ENCODE measurements at regions not wholly inside any gene's neighbourhood (a gene's known extent, or its start where the extent isn't known, plus 50 kb on each side); places are given as distances from the start of the nearest gene placed in this dataset.

DNA sequence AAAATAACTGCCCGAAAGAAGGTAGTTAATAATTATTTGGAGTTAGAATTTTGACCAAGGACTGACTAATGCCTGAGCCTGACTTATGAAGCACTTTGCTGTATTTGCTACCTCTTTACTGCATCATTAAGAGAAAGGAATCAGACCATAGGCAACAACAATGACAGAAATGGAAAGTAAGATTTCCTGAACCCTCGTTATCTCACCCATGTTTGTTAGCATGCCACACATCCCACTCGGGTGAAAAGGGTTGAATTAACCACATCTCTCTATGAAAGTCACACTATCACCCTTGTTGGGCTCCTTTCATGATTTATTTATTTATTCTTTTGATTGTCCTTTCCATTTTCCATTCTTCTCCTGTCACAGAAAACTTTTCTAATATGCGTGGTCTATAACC is 59.6 kb downstream of the OLIG3 start:
- DNase-seq (ENCODE audit: low read depth, low spot score): no peak
- no peak overlapping the region for H3K4me3 ChIP-seq (ENCODE audit: low read length)

DNA sequence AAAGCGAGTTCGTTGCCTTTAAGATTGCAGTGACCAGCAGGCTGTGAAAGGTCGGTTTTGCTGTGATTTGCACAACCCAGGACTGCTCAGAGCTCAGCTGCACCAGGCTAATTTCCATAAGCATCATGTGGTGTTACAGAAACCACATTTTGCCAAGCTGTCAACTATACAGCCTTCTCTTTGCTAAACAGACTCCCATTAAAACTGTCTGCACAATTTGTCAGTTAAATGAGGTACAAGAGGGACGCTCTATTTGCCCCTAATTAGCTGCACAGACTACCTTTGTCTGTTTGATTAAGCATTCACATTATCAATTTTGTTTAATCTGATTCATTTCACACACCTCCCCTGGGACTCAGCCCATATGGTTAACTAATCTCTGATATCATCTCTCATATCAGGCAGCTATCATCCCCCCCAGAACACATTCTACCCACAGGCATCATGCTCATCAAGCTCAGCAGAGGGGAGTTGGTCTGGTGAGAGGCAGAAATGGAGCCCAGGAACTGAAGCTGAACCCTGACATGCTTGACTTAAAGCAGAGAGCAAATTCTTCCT is 62.1 kb downstream of the OLIG3 start:
- no peak overlapping the region for H3K4me3 ChIP-seq (ENCODE audit: low read length)
- DNase-seq (ENCODE audit: low read depth, low spot score): no peak

DNA sequence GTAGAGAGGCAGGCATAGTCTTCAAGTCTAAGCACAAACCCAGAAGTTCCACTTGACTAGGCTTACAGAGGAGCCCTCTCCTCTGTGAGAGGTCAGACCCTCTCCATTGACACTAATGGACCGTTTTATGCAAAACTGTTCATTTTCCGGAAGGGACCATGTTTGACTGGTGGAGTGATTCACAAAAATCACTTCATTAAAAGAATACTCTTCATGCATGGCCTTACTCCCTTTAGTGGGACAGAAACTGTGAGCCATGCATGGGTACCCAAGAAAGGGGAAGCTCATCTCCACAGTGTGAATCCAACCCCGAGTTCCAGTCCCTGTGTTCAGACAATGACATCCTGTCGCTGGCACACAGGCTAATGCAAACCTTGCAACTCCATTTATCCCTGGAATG is 63.2 kb downstream of the OLIG3 start:
- no peak overlapping the region for H3K4me3 ChIP-seq (ENCODE audit: low read length)
- no peak for DNase-seq (ENCODE audit: low read depth, low spot score)

DNA sequence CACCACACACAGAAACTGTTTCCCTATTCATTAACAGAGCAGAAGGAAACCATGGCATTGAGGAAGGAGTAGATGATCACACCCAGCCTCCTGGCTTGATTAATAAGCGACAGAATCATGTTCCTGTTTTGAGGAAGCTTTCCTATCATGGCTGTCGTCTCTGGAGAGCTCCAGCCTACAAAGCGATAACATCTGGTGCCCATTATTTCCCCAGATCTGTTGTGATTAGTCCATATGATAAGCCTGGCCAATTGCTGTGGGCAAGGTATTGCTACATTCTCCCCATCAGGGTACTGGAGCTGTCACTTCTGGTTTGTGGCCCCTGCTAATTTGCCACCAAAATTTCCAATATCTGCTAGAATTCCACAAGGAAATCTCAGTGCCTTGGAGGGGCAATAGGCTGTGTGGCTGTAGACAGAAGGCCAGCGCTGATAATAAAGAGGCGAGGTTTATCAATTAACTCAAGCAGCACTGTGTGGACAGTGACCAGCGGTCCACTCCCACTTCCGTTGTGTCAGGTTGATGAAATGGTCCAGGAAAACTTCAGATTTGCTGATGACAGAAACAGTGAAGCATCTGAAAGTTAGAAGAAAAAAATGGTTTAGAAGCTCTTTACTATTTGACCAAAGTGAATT is 66.4 kb downstream of the OLIG3 start:
- no peak for DNase-seq (ENCODE audit: low read depth, low spot score)
- no peak overlapping the region for H3K4me3 ChIP-seq (ENCODE audit: low read length)

DNA sequence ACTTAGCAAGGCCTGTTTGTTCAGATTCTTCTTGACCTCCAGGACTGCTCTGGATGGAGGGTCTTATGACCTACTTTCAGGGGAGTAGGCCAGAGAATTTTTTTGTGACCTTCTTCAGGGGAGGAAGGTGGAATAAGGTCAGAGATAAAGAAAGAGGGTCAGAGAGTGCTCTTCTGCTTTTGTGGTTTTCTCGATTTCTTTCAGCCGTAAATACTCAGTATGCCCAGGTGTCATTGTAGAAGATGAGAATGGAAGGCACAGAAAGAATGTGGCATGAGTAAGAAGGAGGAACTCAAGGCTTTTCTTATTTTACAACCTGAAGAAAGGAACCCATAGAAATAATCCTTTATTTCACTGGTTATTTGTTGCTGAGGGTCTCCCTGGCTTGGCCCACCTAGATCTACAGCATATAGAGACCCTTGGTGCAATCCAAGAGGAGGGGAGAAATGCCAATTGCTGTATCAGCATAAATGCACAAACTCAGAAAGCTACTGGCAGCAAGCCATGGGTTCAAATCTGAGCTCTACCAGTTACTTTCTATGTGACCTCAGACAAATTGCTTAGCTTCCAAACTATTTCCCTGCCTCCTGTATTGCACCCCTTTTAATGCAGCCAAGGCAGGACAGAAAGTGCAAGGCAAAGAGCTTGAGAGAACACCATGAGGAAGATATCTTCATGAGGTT is 68.0 kb downstream of the OLIG3 start:
- H3K4me3 ChIP-seq (ENCODE audit: low read length): no peak overlapping the region

DNA sequence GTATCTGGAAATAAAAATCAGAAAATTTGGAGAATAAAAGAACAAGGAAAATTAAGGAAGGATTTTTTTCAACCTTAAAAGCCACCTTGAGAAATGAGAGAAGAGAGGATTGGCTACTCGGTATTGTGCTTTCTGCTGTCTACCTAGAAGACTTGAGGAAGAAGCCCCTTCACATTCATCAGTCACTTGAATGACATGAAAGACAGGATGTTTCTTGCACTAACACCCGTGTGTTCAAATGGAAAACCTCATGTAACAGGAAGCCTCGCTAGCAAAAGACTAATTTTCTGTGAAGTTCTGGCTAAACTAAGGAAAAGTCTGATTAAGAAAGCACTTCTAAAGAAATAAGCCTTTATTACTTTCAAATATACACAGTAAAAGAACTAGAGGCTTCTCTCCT is 69.9 kb downstream of the OLIG3 start:
- H3K4me3 ChIP-seq (ENCODE audit: low read length): no peak overlapping the region
- DNase-seq (ENCODE audit: low read depth, low spot score): peak; percentile 4

More for the DNA sequence above, 68.0 kb downstream of the OLIG3 start:
- DNase-seq (ENCODE audit: low read depth, low spot score): no peak

DNA sequence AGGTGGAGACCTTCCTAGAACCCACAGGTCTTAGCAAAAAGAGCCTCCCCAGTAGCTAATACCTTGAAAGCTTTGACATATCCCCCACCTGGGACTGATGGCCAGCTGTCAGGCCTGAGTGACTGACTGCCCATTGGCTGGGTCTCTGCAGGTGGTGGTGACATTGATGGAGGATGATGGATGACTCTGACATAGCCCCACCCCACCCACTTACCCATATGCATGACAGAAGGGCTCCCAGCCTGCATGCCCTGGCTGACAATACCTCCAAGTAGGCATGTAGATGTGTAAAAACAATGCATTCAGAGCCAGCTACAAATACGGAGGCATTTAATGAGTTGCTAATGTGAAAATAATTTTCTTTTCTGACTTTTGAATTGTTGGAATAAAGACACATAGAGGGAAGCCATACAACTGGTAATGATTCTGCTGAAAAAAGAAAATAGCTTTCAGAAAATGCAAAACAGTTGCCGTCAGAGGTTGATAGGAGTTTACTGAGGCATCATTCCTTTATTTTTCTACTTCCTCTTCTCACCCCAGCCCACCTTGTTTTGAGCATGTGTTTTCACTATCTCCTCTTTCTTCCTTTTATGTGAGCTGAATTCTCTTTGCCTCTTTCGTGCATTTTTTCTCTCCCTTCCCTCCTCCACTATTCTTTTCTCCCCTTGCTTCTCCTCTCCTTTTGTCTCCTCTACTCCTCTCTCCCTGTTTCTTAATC is 70.6 kb downstream of the OLIG3 start:
- DNase-seq (ENCODE audit: low read depth, low spot score): no peak
- H3K4me3 ChIP-seq (ENCODE audit: low read length): no peak overlapping the region

DNA sequence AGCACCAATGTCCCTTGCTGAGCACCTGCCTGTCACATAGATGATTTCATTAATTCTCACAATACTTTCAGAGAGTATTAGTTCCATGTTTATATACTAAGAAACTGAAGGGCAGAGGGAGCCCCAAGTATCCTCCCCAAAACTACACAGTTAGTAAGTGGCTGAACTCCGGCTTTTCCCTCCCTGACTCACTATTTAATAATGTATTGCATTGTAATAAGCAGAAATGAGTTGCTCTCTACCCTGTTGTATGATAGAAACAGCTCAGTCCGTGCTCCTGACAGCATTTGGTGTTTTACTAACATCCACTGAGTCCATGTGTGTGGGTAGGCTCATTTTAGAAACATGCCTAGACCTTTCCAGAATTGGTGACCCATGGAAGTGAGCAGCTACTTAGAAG is 76.8 kb downstream of the OLIG3 start:
- no peak for DNase-seq (ENCODE audit: low read depth, low spot score)
- H3K4me3 ChIP-seq (ENCODE audit: low read length): no peak overlapping the region

DNA sequence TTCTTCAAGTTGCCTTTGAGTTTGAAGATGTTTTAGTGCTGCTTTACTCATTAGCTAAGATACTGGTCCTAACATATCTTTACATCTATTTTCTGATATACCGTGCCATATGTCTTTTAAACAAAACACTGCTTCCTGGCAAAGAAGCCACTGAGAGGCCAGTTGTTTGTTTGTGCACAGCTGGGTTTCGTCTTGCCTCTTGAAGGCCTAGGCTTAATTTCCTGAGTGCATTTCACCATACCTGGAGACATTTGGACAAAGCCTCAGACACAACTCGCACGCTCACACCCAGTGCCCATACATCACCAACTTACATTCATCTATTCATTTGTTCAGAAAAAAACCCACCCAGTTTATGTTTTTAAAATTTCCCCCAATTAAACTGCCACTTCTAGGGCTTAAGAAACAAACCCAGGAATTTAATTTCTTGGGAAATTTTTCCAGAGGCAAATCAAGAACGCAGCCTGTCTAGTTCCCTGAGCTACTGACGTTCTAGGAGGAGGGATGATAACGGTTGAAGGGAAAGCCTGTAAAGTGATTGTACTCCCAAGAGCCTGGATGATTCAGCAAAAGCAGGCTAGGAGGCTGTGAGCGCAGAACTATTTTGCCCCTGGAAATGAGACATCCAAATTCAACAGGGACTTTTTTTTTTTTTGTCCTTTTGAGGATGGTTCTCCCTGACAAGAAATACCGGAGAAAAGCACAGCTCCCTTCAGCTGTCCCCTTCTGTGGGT is 77.7 kb downstream of the OLIG3 start:
- no peak for DNase-seq (ENCODE audit: low read depth, low spot score)
- no peak overlapping the region for H3K4me3 ChIP-seq (ENCODE audit: low read length)

DNA sequence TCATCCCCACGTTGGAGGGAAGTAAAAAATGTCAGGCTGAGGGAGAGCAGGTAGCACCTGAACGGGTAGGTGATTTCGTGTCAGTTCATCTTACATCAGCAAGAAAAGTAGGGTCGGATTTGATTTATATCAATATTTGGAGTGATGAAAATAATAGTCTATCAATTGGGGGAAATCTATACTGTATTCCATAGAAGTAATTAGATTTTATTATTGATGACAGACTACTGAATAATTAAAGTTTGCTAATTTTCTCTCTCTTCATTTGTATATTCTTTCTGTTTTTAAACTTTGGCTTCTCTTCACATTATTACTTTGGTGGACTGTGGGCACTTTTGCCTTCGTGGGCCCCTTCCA is 78.4 kb downstream of the OLIG3 start:
- no peak overlapping the region for H3K4me3 ChIP-seq (ENCODE audit: low read length)
- DNase-seq (ENCODE audit: low read depth, low spot score): no peak

DNA sequence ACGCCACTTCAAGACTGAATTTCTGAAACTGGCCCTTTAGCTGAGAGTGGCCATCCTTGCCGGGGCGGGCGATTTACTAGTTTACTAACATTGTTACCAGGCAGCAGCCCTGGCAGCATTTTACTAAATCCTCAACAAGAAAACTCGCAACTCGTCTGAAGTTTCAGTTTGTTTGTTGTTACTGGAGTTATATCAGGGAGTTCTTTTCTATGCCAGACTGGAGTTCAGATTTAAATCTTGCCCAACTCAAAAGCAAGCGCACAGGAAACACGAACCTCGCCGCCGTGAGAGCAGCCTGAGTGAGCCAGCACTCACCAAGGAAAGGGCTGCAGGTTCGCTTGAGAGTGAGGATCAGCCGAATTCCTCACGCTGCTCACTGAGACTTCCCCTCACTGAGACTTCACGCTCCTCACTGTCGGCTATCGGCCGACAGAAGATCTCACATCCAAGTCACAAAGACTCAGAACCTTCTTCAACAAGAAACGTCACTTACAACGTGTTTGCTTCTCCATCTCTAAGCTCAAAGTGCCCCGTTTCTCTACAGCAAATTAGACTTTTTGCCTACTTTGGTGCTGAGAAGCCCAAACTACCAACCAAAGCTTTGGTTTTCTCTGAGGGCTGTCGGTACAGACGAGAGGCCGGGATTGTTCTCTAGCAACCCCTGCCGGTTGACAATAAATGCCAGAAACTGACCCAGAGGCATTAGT is 78.9 kb downstream of the OLIG3 start:
- DNase-seq (ENCODE audit: low read depth, low spot score): no peak
- no peak overlapping the region for H3K4me3 ChIP-seq (ENCODE audit: low read length)

DNA sequence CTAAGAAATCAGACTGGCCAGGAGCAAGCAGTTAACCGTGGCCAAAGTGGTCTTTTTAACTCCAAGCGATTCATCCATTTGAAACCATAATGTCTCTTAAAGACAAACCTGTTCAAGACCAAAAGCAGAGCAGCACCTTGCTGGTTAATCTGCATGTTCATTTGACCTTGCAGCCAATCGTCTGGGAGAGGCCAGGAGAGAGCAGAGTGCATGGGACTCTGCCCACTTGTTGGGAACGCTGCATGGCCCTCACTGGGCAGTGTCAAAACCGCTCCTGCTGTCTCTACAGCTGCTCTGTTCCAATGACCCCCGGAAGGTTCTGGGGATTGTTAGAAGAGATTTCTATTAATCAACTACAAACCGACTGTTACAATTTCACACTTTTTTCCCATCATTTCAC is 79.6 kb downstream of the OLIG3 start:
- H3K4me3 ChIP-seq (ENCODE audit: low read length): no peak overlapping the region
- DNase-seq (ENCODE audit: low read depth, low spot score): no peak

DNA sequence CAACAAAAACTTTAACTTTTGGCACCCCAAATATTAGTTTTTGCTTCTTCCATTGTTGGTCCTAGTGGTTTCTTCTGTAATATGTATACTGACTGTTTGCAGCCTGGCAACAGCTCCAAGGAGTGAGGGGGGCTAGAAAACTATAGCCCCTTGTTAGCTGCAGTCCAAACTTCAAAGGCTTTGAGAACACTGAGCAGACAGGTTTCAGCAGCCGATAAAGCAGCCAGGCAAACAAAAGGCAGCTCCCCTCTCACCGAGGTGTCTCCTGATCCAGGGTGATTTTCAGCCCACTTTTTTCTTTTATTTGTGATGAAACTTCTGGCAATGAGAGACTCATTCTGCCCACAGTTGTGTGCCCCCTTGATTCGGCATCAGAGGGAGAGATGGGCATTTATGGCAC is 80.7 kb downstream of the OLIG3 start:
- H3K4me3 ChIP-seq (ENCODE audit: low read length): no peak overlapping the region
- DNase-seq (ENCODE audit: low read depth, low spot score): no peak

DNA sequence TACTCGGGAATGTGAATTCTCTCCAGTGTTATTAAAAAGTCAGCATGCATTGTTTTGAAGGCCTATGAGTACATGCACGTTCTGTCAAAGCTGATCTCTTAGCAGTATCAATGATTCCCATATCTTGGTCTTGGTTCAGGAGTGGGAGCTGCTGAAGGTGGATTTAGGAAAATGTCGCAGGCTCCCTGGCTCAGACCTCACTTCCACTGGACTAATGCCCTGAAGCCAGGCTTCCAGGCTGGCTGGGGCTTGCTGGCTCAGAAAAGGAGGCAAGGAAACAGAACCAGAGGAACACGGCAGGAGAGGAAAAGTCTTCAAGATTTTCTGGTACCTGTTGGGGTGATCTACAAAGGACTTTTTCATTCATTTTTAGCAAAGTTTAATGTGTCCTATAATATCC is 81.6 kb downstream of the OLIG3 start:
- DNase-seq (ENCODE audit: low read depth, low spot score): no peak
- no peak overlapping the region for H3K4me3 ChIP-seq (ENCODE audit: low read length)

DNA sequence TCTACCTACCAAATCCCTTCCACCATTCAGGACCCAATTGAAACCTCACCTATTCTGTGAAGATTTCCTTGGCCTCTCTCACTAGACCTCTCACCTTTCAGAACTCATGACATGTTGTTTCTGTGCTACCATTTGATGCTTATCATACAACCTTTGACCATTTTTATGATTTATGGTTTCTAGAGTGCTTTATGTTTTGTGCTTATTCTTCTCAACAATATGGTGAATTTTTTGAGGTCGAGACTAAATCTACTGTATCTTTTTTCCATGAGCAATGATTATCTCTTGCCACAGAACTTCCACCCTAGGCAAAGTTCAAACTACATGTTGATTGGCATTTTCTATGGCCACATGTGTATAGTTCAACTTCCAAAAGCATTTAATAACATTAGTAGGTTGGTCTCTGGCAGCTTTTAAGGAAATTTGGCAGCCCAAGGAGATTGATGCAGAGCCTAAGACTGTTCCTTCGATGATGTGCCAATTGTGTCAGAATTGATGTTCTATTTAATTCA is 84.9 kb downstream of the OLIG3 start:
- no peak for DNase-seq (ENCODE audit: low read depth, low spot score)
- no peak overlapping the region for H3K4me3 ChIP-seq (ENCODE audit: low read length)

DNA sequence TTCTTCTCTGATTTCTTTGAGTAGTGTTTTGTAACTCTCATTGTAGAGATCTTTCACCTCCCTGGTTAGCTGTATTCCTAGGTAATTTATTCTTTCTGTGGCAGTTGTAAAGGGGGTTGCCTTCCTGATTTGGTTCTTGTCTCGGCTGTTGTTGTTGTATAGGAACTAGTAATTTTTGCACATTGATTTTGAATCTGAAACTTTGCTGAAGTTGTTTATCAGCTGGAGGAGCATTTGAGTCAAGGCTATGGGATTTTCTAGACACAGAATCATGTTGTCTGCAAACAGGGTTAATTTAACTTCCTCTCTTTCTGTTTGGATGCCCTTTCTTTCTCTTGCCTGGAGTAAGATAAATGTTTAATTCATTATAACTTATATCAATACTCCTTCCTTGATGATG is 86.4 kb downstream of the OLIG3 start:
- no peak overlapping the region for H3K4me3 ChIP-seq (ENCODE audit: low read length)
- no peak for DNase-seq (ENCODE audit: low read depth, low spot score)

DNA sequence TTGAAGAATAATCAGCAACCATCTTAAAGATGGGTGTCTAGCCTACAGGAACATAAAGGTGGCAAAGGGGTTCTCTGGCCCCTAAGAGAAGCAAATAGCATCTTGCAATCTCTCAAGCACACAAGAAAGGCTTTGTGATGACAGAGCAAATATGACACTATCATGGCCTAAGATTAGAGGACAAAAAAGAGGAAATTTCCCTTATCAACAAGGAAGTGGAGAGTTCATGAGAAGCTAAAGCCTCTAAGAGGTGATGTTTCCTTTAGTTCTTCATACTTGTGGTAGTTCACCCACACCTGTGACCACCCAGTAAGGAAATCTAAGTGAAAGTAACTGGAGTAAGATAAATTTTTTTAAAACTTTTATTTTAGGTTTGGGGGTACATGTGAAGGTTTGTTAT is 88.4 kb downstream of the OLIG3 start:
- H3K4me3 ChIP-seq (ENCODE audit: low read length): no peak overlapping the region
- DNase-seq (ENCODE audit: low read depth, low spot score): no peak

DNA sequence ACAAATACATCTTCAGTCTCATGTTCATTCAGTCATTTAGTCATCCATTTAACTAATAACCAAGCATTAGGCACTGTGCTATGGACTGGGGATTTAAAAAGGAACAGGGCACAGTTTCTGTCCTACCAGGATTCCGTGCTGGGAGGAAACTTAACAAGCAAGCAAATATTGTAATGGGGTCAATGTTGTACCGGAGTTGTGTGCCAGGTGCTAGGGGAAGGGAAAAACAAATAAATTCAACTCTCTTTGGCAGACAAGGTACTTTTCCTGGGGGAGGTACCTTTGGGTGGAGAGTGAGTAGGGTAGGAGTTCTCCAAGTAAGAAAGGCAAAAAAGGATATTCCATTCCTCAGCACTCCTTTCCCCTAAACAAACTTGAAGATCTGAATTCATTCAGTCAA is 90.3 kb downstream of the OLIG3 start:
- H3K4me3 ChIP-seq (ENCODE audit: low read length): no peak overlapping the region
- no peak for DNase-seq (ENCODE audit: low read depth, low spot score)

DNA sequence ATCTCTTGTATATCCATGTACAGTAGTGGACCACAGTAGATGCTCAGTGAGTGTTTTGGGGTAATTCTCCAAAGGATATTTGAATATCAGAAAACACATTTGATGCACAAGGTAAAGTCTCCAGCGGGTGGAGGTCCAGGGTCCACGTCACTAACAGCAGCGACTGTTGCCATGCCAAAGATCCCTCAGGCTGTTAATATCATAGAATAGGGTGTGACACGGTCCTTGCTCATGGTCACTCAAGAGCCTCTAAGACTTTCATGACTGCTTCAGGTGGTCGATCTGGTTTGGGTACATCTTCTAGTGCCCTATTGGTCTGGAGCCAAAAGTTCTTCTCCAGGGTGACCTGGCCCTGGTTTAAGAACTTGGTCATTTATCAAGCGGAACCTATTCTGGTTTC is 90.8 kb downstream of the OLIG3 start:
- DNase-seq (ENCODE audit: low read depth, low spot score): no peak
- H3K4me3 ChIP-seq (ENCODE audit: low read length): no peak overlapping the region
